ENCODE measurements at regions not wholly inside any gene's neighbourhood (a gene's known extent, or its start where the extent isn't known, plus 50 kb on each side); places are given as distances from the start of the nearest gene placed in this dataset.

- no peaks in the 10 kb centered on the region for H3K36me3 ChIP-seq (ENCODE audit: control insufficient read depth in 2 of 2, insufficient read depth in 2 of 2, low read length in 2 of 2)
- H3K9ac ChIP-seq (ENCODE audit: low read depth in 1 of 2, low read length in 2 of 2): no peak overlapping the region
- H3K4me1 ChIP-seq (ENCODE audit: control insufficient read depth in 2 of 2, insufficient read depth in 2 of 2, low read length in 2 of 2): no peaks in the 10 kb centered on the region
Measured at GRCh38 chr3:165526367-165526766, 310.9 kb downstream of the BCHE start.

DNA sequence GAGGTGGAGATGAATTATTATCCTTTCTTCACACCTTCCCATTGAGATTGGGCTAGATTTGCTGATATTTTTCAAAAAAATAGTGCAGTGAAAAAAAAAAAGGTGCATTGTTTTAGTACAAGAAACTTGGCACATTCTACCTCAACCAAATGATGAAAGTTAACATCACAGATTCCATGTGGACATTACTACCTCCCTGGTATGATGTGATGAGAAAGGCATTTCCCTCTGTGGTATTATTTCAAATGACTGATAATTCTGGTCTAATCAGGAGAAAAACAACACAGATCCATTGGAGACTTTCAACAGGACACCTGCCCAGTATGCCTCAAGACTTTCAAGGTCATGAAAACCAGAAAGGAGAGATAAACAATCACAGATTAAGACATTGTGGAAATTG lies 313.4 kb downstream of the BCHE start:
- H3K9me3 ChIP-seq (ENCODE audit: control insufficient read depth in 2 of 2, low read length in 2 of 2): no peaks in the 10 kb centered on the region
- H3K27me3 ChIP-seq (ENCODE audit: control insufficient read depth in 2 of 2, insufficient read depth in 2 of 2, low read length in 2 of 2): no peaks in the 10 kb centered on the region
- no peak overlapping the region for H3K9ac ChIP-seq (ENCODE audit: low read depth in 1 of 2, low read length in 2 of 2)
- no peaks in the 10 kb centered on the region for H3K4me1 ChIP-seq (ENCODE audit: control insufficient read depth in 2 of 2, insufficient read depth in 2 of 2, low read length in 2 of 2)
- H3K4me3 ChIP-seq (ENCODE audit: low read length in 2 of 2): no peak overlapping the region
- no peak overlapping the region for H3K27ac ChIP-seq (ENCODE audit: low read depth in 2 of 2, low read length in 2 of 2)
- no peaks in the 10 kb centered on the region for H3K36me3 ChIP-seq (ENCODE audit: control insufficient read depth in 2 of 2, insufficient read depth in 2 of 2, low read length in 2 of 2)

More at GRCh38 chr3:165526367-165526766, 310.9 kb downstream of the BCHE start:
- H3K27ac ChIP-seq (ENCODE audit: low read depth in 2 of 2, low read length in 2 of 2): no peak overlapping the region
- H3K9me3 ChIP-seq (ENCODE audit: control insufficient read depth in 2 of 2, low read length in 2 of 2): no peaks in the 10 kb centered on the region
- H3K4me3 ChIP-seq (ENCODE audit: low read length in 2 of 2): no peak overlapping the region
- no peaks in the 10 kb centered on the region for H3K27me3 ChIP-seq (ENCODE audit: control insufficient read depth in 2 of 2, insufficient read depth in 2 of 2, low read length in 2 of 2)

- no peaks in the 10 kb centered on the region for H3K36me3 ChIP-seq (ENCODE audit: control insufficient read depth in 2 of 2, insufficient read depth in 2 of 2, low read length in 2 of 2)
- no peaks in the 10 kb centered on the region for H3K9me3 ChIP-seq (ENCODE audit: control insufficient read depth in 2 of 2, low read length in 2 of 2)
- no peaks in the 10 kb centered on the region for H3K4me1 ChIP-seq (ENCODE audit: control insufficient read depth in 2 of 2, insufficient read depth in 2 of 2, low read length in 2 of 2)
- H3K9ac ChIP-seq (ENCODE audit: low read depth in 1 of 2, low read length in 2 of 2): no peak overlapping the region
- H3K27me3 ChIP-seq (ENCODE audit: control insufficient read depth in 2 of 2, insufficient read depth in 2 of 2, low read length in 2 of 2): no peaks in the 10 kb centered on the region
- H3K27ac ChIP-seq (ENCODE audit: low read depth in 2 of 2, low read length in 2 of 2): no peak overlapping the region
- no peak overlapping the region for H3K4me3 ChIP-seq (ENCODE audit: low read length in 2 of 2)
Measured at GRCh38 chr3:165522386-165522785, 314.8 kb downstream of the BCHE start.

DNA sequence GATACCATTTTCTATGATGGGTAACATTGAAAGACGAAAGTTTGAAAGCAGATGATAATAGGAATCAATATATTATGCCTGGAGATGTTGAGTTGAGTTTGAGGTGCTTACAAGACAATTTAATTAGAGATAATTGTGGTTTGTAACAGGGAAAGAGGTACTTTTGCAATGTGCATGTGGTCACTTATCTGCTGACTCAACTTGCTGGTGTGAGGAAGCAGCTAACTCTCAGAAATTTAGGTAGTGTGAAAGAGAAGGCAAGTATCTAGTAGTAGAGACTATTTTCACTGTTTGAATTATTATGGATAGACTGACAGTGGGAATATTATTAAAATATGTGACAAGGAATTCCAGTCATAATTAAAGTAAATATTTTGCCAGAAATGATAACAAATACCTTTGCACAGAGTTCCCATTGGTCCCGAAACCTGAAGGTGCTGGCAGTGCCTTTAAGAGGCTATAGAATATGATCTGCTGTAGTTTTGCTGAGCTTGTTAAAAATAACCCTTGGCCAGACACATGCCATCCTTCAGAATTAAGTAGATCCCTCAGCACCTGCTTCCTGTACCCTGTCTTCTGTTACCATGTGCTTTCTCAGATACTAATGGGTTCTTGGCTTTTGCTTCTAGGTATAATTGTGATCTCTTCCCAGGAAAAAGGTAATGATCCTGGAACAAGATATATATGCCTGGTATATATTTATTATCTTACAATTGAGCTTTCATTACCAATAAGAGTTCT lies 315.9 kb downstream of the BCHE start:
- H3K36me3 ChIP-seq (ENCODE audit: control insufficient read depth in 2 of 2, insufficient read depth in 2 of 2, low read length in 2 of 2): no peaks in the 10 kb centered on the region
- no peak overlapping the region for H3K27ac ChIP-seq (ENCODE audit: low read depth in 2 of 2, low read length in 2 of 2)
- H3K4me1 ChIP-seq (ENCODE audit: control insufficient read depth in 2 of 2, insufficient read depth in 2 of 2, low read length in 2 of 2): no peaks in the 10 kb centered on the region
- no peak overlapping the region for H3K4me3 ChIP-seq (ENCODE audit: low read length in 2 of 2)
- no peaks in the 10 kb centered on the region for H3K27me3 ChIP-seq (ENCODE audit: control insufficient read depth in 2 of 2, insufficient read depth in 2 of 2, low read length in 2 of 2)
- H3K9ac ChIP-seq (ENCODE audit: low read depth in 1 of 2, low read length in 2 of 2): no peak overlapping the region
- no peaks in the 10 kb centered on the region for H3K9me3 ChIP-seq (ENCODE audit: control insufficient read depth in 2 of 2, low read length in 2 of 2)

DNA sequence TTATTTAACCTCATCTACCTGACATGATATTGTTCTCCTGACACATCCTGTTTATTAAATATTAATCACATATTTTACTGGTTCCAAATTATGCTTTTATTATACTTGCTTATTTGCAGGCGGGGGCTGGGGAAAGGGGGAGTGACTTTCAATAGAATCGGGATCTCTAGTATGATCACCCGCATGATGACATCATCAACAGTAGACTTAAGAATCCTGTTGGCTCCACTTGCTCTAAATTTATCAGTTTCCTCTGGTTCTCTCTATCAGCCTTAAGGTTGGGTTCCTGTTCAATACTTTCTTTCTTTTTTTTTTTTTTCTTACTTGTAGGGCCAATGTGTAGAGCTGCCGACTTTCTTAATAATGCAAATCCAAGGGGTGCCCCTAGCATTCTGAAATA lies 317.5 kb downstream of the BCHE start:
- Histone ChIP-seq H3K27me3 (ENCODE audit: control insufficient read depth in 2 of 2, insufficient read depth in 2 of 2, low read length in 2 of 2) (no peaks in the 10 kb centered on the region), H3K36me3 (ENCODE audit: control insufficient read depth in 2 of 2, insufficient read depth in 2 of 2, low read length in 2 of 2) (no peaks in the 10 kb centered on the region), H3K9me3 (ENCODE audit: control insufficient read depth in 2 of 2, low read length in 2 of 2) (no peaks in the 10 kb centered on the region), H3K4me3 (ENCODE audit: low read length in 2 of 2) (no peak overlapping the region), H3K27ac (ENCODE audit: low read depth in 2 of 2, low read length in 2 of 2) (no peak overlapping the region), H3K9ac (ENCODE audit: low read depth in 1 of 2, low read length in 2 of 2) (no peak overlapping the region), H3K4me1 (ENCODE audit: control insufficient read depth in 2 of 2, insufficient read depth in 2 of 2, low read length in 2 of 2) (peaks cover 0 to 3% of the 10 kb centered on the region in 2 donors)

DNA sequence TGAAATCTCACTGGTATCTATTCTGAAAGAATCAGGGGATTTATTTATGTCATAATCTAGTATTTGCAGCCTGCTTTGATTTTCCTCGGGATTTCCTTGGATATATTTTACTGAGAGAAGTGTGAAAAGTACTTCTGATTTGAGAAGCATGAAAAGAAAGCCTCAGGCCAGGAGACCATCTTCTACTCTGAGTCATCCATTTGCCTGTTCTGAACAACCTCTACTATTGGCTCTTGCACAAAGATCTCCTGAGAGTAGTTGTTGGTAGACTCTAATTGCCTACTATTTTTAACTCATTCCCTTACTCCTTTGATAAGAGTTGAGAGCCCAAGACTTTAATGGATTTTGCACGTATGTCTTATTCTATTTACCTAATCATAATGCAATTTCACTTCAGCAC lies 318.9 kb downstream of the BCHE start:
- no peak overlapping the region for H3K4me3 ChIP-seq (ENCODE audit: low read length in 2 of 2)
- H3K27ac ChIP-seq (ENCODE audit: low read depth in 2 of 2, low read length in 2 of 2): no peak overlapping the region
- no peaks in the 10 kb centered on the region for H3K9me3 ChIP-seq (ENCODE audit: control insufficient read depth in 2 of 2, low read length in 2 of 2)
- no peaks in the 10 kb centered on the region for H3K27me3 ChIP-seq (ENCODE audit: control insufficient read depth in 2 of 2, insufficient read depth in 2 of 2, low read length in 2 of 2)
- no peaks in the 10 kb centered on the region for H3K36me3 ChIP-seq (ENCODE audit: control insufficient read depth in 2 of 2, insufficient read depth in 2 of 2, low read length in 2 of 2)
- H3K9ac ChIP-seq (ENCODE audit: low read depth in 1 of 2, low read length in 2 of 2): no peak overlapping the region
- H3K4me1 ChIP-seq (ENCODE audit: control insufficient read depth in 2 of 2, insufficient read depth in 2 of 2, low read length in 2 of 2): peaks cover 0 to 3% of the 10 kb centered on the region in 2 donors

DNA sequence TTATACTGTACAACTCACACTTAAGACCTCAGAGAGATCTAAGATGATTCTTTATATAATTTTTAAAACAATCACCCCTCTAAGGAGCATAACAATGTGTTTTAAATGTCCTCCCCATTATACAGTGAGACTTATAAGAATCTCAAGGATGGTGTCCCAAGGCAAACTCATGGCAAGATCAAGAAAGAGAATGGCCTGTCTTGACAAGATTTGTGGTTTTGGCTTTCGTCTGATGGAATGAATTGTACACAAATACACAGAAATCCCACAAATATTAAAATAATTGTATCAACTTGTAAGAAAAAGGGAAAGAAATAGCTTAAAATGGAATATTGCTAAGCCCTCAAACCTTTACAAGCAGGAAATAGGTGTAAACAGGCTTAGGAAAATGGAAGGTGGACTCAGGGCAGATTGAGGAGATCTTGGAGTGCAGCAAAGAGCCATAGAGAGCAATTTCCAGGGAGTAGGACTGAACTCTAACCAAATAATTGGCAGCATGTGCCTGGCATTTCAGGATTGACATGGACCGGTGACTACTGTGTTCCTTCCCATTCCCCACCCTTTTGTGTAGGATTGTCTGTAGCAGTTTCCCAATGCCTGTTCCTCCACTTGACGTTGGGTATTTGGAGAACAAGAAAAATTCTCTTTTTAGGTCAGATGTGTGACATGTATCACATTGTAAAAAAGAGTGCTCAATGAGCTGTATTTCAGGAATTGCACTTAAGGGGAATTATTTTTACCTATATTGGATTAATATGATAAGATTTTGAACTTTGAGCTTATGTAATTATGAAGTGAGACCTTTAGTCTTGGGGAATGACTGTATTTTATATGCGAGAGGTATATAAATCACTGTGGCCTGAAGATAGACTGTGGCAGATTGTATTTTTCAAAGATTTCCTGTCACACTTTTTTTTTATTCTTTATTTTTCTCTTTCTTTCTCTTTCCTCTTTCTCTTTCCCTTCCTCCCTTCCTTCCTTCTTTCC lies 317.8 kb upstream of the SLITRK3 start:
- H3K9me3 ChIP-seq (ENCODE audit: control insufficient read depth in 2 of 2, low read length in 2 of 2): no peaks in the 10 kb centered on the region
- peaks cover 0 to 3% of the 10 kb centered on the region in 2 donors for H3K4me1 ChIP-seq (ENCODE audit: control insufficient read depth in 2 of 2, insufficient read depth in 2 of 2, low read length in 2 of 2)
- no peak overlapping the region for H3K9ac ChIP-seq (ENCODE audit: low read depth in 1 of 2, low read length in 2 of 2)
- no peaks in the 10 kb centered on the region for H3K27me3 ChIP-seq (ENCODE audit: control insufficient read depth in 2 of 2, insufficient read depth in 2 of 2, low read length in 2 of 2)
- H3K27ac ChIP-seq (ENCODE audit: low read depth in 2 of 2, low read length in 2 of 2): peak overlapping the region; percentile 43 to 62
- no peaks in the 10 kb centered on the region for H3K36me3 ChIP-seq (ENCODE audit: control insufficient read depth in 2 of 2, insufficient read depth in 2 of 2, low read length in 2 of 2)
- H3K4me3 ChIP-seq (ENCODE audit: low read length in 2 of 2): no peak overlapping the region

GRCh38 chr3:165507576-165507975 lies 311.4 kb upstream of the SLITRK3 start:
- no peaks in the 10 kb centered on the region for H3K9me3 ChIP-seq (ENCODE audit: control insufficient read depth in 2 of 2, low read length in 2 of 2)
- H3K4me3 ChIP-seq (ENCODE audit: low read length in 2 of 2): no peak overlapping the region
- no peaks in the 10 kb centered on the region for H3K27me3 ChIP-seq (ENCODE audit: control insufficient read depth in 2 of 2, insufficient read depth in 2 of 2, low read length in 2 of 2)
- peaks cover 9 to 22% of the 10 kb centered on the region in 2 donors for H3K4me1 ChIP-seq (ENCODE audit: control insufficient read depth in 2 of 2, insufficient read depth in 2 of 2, low read length in 2 of 2)
- no peak overlapping the region for H3K9ac ChIP-seq (ENCODE audit: low read depth in 1 of 2, low read length in 2 of 2)
- no peaks in the 10 kb centered on the region for H3K36me3 ChIP-seq (ENCODE audit: control insufficient read depth in 2 of 2, insufficient read depth in 2 of 2, low read length in 2 of 2)
- H3K27ac ChIP-seq (ENCODE audit: low read depth in 2 of 2, low read length in 2 of 2): peak overlapping the region in 1 of 2 donors; percentile 74

DNA sequence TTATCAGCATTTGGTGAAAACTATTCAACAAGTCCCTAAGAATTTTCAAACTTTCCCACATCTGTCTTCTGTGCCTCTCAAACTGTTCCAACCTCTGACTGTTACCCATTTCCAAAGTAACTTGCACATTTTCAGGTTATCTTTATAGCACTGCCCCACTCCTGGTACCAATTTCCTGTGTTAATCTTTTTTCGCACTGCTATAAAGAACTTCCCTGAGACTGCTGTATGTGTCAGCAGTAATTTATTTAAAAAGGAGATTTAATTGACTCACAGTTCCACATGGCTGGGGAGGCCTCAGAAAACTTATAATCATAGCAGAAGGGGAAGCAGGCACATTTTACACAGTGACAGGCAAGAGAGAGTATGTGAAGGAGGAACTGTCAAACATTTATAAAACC lies 310.9 kb upstream of the SLITRK3 start:
- Histone ChIP-seq H3K4me3 (ENCODE audit: low read length in 2 of 2) (no peak overlapping the region), H3K36me3 (ENCODE audit: control insufficient read depth in 2 of 2, insufficient read depth in 2 of 2, low read length in 2 of 2) (no peaks in the 10 kb centered on the region), H3K9ac (ENCODE audit: low read depth in 1 of 2, low read length in 2 of 2) (no peak overlapping the region), H3K9me3 (ENCODE audit: control insufficient read depth in 2 of 2, low read length in 2 of 2) (no peaks in the 10 kb centered on the region), H3K4me1 (ENCODE audit: control insufficient read depth in 2 of 2, insufficient read depth in 2 of 2, low read length in 2 of 2) (peaks cover 9 to 22% of the 10 kb centered on the region in 2 donors), H3K27me3 (ENCODE audit: control insufficient read depth in 2 of 2, insufficient read depth in 2 of 2, low read length in 2 of 2) (no peaks in the 10 kb centered on the region), H3K27ac (ENCODE audit: low read depth in 2 of 2, low read length in 2 of 2) (peak overlapping the region in 1 of 2 donors; percentile 74)

GRCh38 chr3:165505657-165506056 lies 309.5 kb upstream of the SLITRK3 start:
- Histone ChIP-seq H3K9ac (ENCODE audit: low read depth in 1 of 2, low read length in 2 of 2) (peak overlapping the region in 1 of 2 donors; percentile 14), H3K4me1 (ENCODE audit: control insufficient read depth in 2 of 2, insufficient read depth in 2 of 2, low read length in 2 of 2) (peaks cover 9 to 22% of the 10 kb centered on the region in 2 donors), H3K36me3 (ENCODE audit: control insufficient read depth in 2 of 2, insufficient read depth in 2 of 2, low read length in 2 of 2) (no peaks in the 10 kb centered on the region), H3K27me3 (ENCODE audit: control insufficient read depth in 2 of 2, insufficient read depth in 2 of 2, low read length in 2 of 2) (no peaks in the 10 kb centered on the region), H3K4me3 (ENCODE audit: low read length in 2 of 2) (peak overlapping the region; percentile 5 to 38), H3K9me3 (ENCODE audit: control insufficient read depth in 2 of 2, low read length in 2 of 2) (no peaks in the 10 kb centered on the region), H3K27ac (ENCODE audit: low read depth in 2 of 2, low read length in 2 of 2) (peak overlapping the region; percentile 74 to 80)
